BJ (cell line): ENCODE measurements at regions not wholly inside any gene's neighbourhood (a gene's known extent, or its start where the extent isn't known, plus 50 kb on each side); places are given as distances from the start of the nearest gene placed in this dataset.
"Not testable (repeated sequence)": the region's sequence is repeated elsewhere in the genome, so short reads cannot be mapped to it uniquely, and the experiment has no call there.

Experiments
- CTCF ChIA-PET: fragments of 350-600 bp; formaldehyde crosslinking; extraction: SDS; loops from one replicate; lab custom pipeline; 2021; ENCODE audit warnings: antibody characterized with exemption, inconsistent platforms; lab: Yijun Ruan, JAX
- POLR2A ChIA-PET: fragments of 300-600 bp; sonication (Branson Sonifier 250); formaldehyde crosslinking; extraction: SDS; loops from one replicate; lab custom pipeline; 2021; ENCODE audit warnings: antibody characterized with exemption; lab: Charles Lee
- DNase-seq: peaks from one replicate; pipeline ENCODE4 v3.0.0-alpha.2; 2011; ENCODE audit warnings: low read depth
- H3K27me3 ChIP-seq: 2 replicates; pipeline ENCODE4 v1.6.0; 2011; ENCODE audit warnings: low read length; ENCODE audit not compliant: control insufficient read depth, insufficient read depth
- H3K36me3 ChIP-seq: 2 replicates; pipeline ENCODE4 v1.5.1; 2011; ENCODE audit warnings: low read length; ENCODE audit not compliant: control insufficient read depth, insufficient read depth
- H3K4me3 ChIP-seq: 2 replicates; pipeline ENCODE4 v1.5.1; 2011; ENCODE audit warnings: low read depth, mild to moderate bottlenecking, control low read depth, low read length
- TF ChIP-seq, protein P1 (sequence below): IDR thresholded peaks from 2 replicates; pipeline ENCODE4 v1.5.1; 2011; ENCODE audit warnings: low read depth, mild to moderate bottlenecking, control low read depth, inconsistent platforms, low read length, moderate library complexity; ENCODE audit not compliant: insufficient read depth

DNA sequence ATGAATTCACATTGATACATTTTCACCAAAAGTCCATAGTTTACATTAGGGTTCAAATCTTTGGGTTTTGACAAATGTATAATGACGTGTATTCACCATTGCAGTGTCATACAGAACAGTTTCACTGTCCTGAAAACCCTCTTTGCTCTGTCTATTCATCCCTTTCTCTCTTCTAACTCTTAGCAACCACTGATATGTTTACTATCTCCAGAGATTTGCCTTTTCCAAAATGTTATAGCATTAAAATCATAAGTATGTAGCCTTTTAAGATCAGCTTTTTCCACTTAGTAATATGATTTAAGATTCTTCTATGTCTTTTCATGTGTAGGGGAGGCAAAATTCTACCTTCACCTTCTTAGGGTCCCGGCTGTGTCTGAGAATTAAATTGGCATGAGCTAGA lies 203.8 kb downstream of the TPRG1 start:
- TF ChIP-seq, protein P1, sequence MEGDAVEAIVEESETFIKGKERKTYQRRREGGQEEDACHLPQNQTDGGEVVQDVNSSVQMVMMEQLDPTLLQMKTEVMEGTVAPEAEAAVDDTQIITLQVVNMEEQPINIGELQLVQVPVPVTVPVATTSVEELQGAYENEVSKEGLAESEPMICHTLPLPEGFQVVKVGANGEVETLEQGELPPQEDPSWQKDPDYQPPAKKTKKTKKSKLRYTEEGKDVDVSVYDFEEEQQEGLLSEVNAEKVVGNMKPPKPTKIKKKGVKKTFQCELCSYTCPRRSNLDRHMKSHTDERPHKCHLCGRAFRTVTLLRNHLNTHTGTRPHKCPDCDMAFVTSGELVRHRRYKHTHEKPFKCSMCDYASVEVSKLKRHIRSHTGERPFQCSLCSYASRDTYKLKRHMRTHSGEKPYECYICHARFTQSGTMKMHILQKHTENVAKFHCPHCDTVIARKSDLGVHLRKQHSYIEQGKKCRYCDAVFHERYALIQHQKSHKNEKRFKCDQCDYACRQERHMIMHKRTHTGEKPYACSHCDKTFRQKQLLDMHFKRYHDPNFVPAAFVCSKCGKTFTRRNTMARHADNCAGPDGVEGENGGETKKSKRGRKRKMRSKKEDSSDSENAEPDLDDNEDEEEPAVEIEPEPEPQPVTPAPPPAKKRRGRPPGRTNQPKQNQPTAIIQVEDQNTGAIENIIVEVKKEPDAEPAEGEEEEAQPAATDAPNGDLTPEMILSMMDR, result no peak
- ChIA-PET POLR2A (no interaction called here), CTCF (no interaction called here)
- no peak for DNase-seq
- Histone ChIP-seq H3K4me3 (no peak overlapping the region), H3K27me3 (no peaks in the 10 kb centered on the region), H3K36me3 (no peaks in the 10 kb centered on the region)

DNA sequence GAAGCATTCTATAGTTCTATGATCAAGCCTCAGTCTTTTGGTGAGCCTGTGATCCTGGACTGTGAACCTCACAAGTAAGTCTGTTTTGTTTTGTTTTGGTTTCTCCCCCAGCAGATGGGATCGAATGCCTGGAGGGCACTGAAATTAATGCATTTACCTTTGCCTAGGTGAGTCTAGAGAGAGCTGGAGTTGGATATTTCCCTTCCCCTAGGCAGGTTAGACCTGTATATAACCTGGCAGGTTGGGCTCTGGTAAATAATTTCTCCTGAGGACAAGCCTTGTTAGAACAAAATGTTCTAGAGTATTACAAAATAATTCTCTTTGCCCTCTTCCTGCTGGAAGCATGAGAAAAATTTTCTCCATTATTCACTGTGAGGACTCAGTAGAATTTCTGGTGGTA lies 211.9 kb downstream of the TPRG1 start:
- no peaks in the 10 kb centered on the region for H3K36me3 ChIP-seq
- no peak for DNase-seq
- no peak overlapping the region for H3K4me3 ChIP-seq
- ChIA-PET CTCF (no interaction called here), POLR2A (no interaction called here)
- H3K27me3 ChIP-seq, result no peaks in the 10 kb centered on the region
- TF ChIP-seq, protein P1, result no peak

DNA sequence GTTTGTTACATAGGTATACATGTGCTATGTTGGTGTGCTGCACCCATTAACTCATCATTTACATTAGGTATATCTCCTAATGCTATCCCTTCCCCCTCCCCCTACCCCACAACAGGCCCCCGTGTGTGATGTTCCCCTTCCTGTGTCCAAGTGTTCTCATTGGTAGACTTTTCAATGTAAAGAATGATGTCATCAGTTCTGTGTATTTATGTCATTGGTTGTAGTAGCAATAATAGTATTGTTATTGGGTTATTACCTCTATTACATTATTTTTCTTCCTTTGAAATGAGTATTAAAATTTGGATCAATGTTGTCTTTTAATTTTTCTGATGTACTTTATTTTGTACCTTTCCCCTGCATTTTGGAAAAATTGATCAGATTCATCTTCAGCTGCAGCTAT lies 214.1 kb downstream of the TPRG1 start:
- CTCF ChIA-PET, result interaction anchor here (0.7 kb wide), 1 partner anchor 1173 kb away, joined by 3 read pairs; no protein-coding TSS in a partner anchor
- DNase-seq, H3K27me3 ChIP-seq, H3K4me3 ChIP-seq, POLR2A ChIA-PET, H3K36me3 ChIP-seq: not testable (repeated sequence)

DNA sequence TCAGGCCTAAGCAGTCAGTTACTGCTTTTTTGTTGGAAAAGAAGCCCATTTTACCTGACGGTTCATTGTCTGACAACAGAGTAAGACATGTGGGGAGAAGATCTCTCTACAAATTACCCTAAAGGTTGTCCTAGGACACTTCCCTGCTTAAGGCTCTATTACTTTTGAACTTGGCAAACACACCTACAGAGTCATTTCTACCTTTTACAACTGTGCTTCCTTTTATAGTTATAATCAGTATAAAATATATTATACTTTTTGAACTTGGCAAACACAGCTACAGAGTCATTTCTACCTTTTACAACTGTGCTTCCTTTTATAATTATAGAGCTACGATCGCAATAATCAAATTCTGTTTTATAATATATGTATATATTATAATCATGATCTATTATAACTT lies 215.0 kb downstream of the TPRG1 start:
- TF ChIP-seq, protein P1, result no peak
- Histone ChIP-seq H3K27me3 (no peaks in the 10 kb centered on the region), H3K4me3 (no peak overlapping the region), H3K36me3 (no peaks in the 10 kb centered on the region)
- DNase-seq, result no peak
- POLR2A ChIA-PET, result no interaction called here
- CTCF ChIA-PET, result interaction anchor here (0.7 kb wide), 1 partner anchor 1172 kb away, joined by 3 read pairs; no protein-coding TSS in a partner anchor

DNA sequence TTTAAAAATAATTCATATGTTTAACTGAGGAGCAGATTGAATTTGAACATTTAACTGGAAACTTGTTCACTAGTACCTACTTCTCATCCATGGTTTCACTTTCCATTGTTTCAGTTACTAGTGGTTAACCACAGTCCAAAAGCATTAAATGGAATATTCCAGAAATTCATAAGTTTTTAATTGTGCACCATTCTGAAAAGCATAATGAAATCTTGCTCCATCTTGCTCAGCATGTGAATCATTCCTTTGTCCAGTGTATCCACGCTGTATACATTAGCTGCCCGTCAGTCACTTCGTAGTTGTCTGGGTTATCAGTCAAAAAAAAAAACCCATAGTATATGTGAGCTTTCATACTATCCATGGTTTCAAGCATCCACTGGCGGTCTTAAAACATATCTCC lies 217.6 kb downstream of the TPRG1 start:
- no peaks in the 10 kb centered on the region for H3K27me3 ChIP-seq
- TF ChIP-seq, protein P1, result no peak
- H3K36me3 ChIP-seq, result no peaks in the 10 kb centered on the region
- ChIA-PET POLR2A (no interaction called here), CTCF (no interaction called here)
- H3K4me3 ChIP-seq, result no peak overlapping the region
- DNase-seq, result no peak

DNA sequence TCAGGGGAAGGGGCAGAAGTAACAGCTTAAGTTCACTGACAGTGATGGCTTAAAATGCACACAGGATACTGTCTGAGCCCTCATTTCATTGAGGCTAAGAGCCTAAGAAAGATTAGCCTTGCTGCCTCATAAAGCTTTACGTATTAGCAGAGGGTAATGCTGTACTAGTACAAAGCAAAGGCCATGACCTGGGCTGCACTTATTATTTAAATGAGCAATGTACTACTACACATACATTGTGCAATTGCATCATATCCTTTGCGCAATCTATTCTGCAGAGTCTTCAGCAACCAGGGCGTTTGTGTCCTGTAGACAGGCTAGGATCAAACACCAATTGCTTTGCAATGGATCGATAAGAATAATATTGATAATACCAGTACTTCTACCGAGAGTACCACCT lies 221.8 kb downstream of the TPRG1 start:
- DNase-seq, result no peak
- Histone ChIP-seq H3K4me3 (no peak overlapping the region), H3K36me3 (no peaks in the 10 kb centered on the region), H3K27me3 (no peaks in the 10 kb centered on the region)
- CTCF ChIA-PET, result no interaction called here
- POLR2A ChIA-PET, result no interaction called here
- TF ChIP-seq, protein P1, result no peak
